ENCODE measurements at regions not wholly inside any gene's neighbourhood (a gene's known extent, or its start where the extent isn't known, plus 50 kb on each side); places are given as distances from the start of the nearest gene placed in this dataset.
"Not testable (repeated sequence)": the region's sequence is repeated elsewhere in the genome, so short reads cannot be mapped to it uniquely, and the experiment has no call there.

DNA sequence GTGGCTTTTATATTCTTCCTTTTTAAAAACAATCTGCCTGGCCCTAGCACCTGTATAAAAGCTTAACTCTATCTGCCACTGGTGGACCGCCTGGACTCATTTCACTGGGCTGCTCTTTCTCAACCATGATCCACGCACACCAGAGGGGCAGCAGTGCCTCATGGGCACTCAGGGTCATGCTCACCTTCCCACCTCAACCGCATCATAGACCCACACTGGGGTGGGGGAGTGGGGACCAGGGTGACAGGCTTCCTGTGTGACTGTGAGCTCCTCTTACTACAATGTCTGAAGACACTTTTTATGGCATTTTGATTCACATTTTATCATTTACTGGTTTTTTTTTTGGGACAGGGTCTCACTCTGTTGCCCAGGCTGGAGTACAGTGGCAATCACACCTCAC is 4038.8 kb upstream of the TPTE start:
- TF ChIP-seq, protein P1, sequence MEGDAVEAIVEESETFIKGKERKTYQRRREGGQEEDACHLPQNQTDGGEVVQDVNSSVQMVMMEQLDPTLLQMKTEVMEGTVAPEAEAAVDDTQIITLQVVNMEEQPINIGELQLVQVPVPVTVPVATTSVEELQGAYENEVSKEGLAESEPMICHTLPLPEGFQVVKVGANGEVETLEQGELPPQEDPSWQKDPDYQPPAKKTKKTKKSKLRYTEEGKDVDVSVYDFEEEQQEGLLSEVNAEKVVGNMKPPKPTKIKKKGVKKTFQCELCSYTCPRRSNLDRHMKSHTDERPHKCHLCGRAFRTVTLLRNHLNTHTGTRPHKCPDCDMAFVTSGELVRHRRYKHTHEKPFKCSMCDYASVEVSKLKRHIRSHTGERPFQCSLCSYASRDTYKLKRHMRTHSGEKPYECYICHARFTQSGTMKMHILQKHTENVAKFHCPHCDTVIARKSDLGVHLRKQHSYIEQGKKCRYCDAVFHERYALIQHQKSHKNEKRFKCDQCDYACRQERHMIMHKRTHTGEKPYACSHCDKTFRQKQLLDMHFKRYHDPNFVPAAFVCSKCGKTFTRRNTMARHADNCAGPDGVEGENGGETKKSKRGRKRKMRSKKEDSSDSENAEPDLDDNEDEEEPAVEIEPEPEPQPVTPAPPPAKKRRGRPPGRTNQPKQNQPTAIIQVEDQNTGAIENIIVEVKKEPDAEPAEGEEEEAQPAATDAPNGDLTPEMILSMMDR (conservative IDR thresholded peaks at IDR 0.05; ENCODE audit: low read depth, low read length), result not testable (repeated sequence)
- TF ChIP-seq EZH2 (IDR thresholded peaks at IDR 0.05; ENCODE audit: borderline replicate concordance, low read depth, low read length, poor library complexity, severe bottlenecking), result not testable (repeated sequence)
